Endothelial cell of hepatic sinusoid (primary cell): ENCODE measurements at regions not wholly inside any gene's neighbourhood (a gene's known extent, or its start where the extent isn't known, plus 50 kb on each side); places are given as distances from the start of the nearest gene placed in this dataset.

Experiments used
- in situ Hi-C: cut with HindIII; loops from 2 replicates; pipeline ENCODE4 v1.10.0; 2017; ENCODE audit warnings: low sequenced_read_pairs

DNA sequence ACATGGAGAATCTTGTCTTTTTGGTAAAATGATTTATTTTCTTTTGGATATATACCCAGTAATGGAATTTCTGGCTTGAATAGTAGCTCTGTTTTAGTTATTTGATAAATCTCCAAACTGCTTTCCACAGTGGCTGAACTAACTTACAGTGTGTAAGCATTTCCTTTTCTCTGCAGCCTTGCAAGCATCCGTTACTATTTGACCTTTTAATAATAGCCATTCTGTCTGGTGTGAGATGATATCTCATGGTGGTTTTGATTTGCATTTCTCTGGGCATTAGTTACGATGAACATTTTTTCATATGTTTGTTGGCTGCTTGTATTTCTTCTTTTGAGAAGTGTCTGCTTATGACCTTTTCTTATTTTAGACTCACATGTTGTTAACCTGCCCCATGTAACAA is 190.2 kb downstream of the GALR1 start:
- in situ Hi-C loops: no loop called here

- in situ Hi-C loops: no loop called here
Observed at GRCh38 chr18:77442393-77442792, 192.7 kb downstream of the GALR1 start.

DNA sequence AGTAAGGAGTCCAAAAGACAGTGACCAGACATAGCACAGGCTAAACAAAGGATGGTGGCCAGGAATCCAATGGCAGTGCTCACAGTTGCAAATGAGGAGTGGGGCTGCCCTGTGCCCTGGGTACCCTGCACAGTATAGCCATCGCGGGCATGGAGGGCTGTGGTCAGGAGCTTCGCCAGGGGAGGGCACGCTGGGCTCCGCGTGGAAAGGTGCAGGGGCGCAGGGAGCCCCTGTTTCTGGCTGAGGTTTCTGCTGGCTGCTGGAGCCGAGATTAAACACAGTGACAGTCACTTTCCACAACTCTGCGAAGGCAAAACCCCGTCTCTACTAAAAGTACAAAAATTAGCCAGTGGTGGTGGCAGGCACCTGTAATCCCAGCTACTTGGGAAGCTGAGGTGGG is 194.7 kb downstream of the GALR1 start:
- in situ Hi-C loops: no loop called here

DNA sequence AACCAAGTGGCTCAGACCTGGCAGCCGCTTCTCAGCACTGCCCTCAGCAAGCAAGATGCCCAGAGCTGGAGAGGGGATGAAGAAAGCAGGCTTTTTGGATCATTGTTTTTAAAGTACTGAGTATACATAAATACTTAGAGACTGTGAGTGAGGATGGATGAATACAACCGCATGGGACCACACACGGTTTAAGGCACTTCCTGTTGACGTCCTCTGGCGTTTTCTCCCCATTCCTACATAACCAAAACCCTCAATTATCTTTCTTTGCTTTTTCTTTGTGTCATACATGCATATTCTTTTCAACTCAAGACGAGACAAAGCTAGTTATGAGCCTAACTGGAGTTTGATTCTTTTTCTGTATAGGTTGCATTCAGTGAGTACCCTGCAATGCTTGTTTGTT is 198.4 kb downstream of the GALR1 start:
- in situ Hi-C loops: no loop called here

- in situ Hi-C loops: no loop called here
Observed at GRCh38 chr18:77455004-77455403, 205.4 kb downstream of the GALR1 start.

- in situ Hi-C loops: no loop called here
Observed at GRCh38 chr18:77457681-77458080, 208.0 kb downstream of the GALR1 start.

DNA sequence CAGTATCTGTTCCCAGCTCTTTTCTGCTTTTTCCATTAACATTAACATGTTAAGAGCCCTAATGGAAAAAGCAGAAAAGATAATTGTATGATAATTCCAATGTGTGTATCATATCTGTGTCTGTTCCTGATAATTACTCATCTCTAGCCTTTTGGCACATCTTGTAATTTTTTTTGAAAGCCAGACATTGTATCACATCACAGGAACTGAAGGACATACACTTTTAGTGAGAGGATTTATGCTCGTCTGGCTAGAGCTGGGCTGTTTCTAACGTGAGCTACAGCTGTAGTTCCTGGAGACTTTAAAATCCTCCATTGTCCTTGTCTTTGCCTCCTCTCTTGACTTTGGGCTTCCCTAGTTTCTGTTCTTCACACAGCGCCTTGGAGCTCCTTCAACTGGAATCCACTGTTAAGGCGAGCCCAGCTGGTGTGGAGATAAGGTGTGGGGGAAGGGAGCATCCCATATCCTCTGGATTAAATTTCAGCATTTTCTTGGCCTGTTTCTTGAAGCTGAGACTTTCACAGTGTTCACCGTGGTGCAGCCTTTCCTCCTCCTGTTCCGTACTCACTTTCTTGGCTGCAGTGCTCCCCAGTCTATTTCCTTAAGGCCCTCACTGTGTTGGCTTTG is 211.5 kb downstream of the GALR1 start:
- in situ Hi-C loops: no loop called here

DNA sequence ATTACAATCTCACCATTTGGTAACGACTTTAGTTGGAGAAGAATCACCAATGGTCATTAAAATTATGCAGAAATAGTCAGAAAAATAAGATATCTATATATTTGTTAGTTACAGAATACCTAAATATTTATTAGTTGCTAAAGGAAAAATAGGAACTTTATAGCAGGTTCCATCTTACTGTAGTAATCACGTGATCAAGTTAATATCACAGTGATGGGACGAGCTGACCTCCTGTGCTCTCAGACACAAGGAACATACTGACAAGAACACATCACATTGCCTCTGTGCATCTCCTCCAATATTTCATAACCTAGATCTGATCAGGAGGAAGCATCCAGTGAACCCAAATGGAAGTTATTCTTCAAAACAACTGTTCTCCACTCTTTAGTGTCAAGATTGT is 215.3 kb downstream of the GALR1 start:
- in situ Hi-C loops: no loop called here

DNA sequence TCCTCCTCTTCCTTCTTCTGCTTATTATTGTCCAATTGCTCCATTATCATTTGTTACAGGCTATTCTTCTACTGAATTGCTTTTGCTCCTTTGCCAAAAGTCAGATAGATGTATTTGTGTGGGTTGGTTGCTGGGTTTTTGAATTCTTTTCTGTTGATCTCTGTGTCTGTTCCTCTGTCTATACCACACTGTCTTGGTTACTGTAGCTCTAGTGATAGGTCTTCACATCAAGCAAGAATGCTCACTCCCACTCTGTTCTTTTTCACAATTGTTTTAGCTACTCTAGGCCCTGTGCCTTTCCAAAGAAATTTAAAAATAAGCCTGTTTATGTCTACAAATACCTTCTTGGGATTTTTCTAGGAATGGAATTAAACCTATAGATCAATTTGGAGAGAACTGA is 217.2 kb downstream of the GALR1 start:
- in situ Hi-C loops: no loop called here

DNA sequence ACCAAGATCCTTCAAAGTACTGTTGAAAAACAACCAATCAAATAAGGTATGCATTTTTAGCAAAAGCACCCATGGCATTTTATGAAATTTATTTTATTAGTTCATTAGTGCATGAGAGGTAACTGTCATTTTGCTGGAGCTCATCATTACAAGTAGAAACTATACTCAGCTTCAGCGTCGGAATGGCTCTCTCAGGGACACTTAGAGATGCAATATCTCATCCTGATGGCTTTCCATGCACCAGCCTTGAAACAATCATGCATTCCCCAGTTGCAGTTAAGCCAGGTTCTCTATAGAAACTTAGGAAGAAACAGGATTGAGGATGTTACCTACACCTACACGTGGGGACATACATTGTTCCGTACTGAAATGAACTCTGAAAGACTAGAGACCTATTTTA is 219.5 kb downstream of the GALR1 start:
- in situ Hi-C loops: no loop called here

DNA sequence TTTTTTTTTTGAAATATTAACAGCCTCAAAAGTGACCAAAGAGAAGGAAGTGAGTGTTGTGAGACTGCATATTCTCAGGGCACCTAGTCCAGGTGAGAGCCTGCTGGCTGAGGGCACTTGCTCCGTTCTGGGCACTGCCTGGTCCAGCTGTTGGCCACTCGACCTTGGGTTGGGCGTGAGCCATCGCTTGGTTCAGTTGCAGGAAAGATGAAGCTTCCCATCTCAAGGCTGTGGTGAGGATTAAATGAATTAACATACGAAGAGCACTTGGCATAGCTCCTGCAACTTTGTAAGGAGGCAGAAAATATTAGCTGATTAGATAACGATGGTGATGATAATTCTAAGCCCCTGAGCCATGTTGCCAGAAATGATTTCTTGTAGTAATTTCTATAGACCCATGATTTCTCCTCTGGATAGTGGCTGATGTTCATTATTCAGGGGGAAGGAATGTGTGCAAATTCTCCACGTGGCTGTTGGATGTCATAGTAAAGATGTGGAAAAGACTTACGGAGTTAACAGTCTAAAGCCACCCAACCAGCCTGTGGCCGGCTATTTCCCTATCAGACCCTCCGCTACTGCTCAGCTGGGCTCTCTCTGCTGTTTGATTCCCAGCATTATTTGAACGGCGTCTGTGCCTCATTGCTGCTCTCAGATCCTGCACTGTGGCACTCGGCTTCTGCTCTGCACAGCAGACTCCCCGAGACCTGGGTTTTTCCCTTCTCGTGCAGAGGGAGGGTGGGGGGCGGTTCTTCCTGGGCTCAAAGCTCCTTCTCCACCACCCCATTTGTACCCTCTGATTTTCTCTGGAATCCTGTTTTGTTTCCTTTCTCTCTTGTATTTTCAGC is 221.1 kb downstream of the GALR1 start:
- in situ Hi-C loops: no loop called here

DNA sequence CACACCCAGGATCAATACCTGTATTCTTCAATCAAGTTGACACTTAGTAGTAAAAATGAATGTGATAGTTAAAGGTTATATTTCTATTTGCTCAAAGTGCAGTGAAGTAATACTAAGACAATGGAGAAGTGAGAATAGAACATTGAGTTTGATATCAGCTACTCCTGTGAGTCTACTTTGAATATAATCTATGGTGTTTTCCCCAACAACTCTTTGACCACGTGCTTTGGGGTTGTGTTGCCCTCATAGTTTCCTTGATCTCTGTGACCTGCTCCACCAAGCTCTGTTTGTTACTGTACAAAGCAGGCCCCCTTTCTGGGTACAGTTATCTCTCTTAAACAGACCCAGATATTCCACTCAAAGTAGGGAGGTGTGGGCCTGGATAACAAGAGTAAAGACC is 222.9 kb downstream of the GALR1 start:
- in situ Hi-C loops: no loop called here

DNA sequence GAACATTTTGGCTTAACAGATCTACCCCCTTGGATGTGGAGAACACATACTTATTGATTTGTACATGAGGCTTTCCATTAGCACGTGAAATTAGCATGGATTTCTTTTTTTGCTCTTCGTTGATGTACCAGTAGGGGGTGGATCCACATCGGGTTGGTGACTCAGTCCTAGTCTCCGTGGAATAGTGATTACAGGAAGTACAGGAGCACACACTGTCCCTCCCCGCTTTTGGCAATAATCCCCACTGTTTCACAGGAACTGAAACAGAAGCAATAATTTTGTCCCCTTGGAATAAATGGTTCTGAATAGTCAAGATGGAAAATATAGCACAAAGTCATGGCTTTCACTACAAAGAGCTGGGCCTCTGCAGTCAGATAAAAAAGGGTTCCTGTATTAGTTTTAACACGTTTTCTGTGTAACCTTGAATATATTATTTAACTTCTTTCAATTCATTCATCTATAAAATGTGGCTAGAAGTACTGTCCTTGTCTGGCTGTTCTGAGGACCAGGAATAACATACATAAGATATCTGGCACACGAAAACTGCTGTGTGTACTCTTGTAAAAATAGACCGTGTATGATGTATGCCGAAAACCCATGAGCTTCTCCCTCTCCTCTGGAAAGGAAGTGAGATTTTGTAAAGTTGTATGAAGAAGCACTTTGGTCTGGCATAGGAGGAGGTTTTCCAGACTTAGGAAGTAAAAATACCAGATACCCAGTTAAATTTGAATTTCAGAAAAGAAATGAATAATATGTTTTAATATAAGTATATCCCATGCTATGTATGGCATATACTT is 229.2 kb downstream of the GALR1 start:
- in situ Hi-C loops: no loop called here

DNA sequence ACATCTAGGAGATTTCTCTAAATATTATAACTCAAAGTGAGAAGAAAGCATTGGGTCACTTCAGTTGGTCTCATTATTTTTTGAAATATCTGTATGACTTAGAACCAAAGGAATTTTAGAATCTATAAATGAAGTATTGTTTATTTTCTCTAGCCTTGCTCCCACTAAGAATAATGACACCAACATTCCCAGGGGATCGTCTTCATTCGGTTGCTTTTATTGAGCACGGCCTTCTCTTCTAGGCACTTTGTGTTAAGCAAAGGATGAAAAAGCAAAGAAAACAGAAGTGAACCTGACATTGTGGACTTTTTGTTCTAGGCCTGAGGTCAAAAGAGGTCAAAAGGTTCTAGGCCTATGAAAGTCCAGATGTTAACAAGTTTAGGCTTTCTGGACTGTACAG is 231.9 kb downstream of the GALR1 start:
- in situ Hi-C loops: no loop called here

DNA sequence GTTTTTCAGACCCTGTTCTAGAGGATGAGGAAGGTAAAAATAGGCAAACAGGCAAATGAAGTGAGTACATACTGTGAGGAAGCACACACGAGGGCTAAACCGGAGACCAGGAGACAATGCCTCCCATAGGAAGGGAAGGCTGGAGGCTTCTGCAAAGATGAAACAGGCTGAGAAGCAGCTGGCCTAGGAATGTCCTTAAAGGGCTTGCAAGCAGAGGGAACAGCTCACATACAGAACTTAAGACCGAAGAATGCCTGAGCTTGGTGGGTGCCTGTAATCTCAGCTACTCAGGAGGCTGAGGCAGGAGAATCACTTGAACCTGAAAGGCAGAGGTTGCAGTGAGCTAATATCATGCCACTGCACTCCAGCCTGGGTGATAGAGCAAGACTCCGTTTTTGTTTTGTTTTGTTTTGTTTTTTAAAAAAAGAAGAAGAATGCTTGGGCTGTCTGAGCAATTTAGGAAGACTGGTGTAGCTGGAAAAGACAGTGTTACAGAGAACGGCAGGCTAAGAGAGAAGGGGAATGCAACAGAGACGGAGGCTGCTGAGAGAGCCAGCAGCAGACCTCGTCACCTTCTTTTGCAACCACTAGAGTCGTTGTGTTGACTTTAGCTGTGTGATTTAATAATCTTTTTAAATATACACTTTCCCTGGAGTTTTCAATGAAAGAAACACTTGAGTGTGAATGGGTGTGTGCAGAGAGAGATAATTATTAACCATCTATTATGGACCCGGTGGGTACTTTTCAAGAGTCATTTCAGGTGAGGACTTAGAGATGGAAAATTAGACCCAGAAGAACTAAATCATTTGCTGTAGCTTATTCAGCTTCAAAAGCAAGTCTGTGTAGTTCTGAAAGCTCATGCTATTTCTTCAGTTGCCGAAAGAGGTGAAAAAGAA is 232.8 kb downstream of the GALR1 start:
- in situ Hi-C loops: no loop called here

DNA sequence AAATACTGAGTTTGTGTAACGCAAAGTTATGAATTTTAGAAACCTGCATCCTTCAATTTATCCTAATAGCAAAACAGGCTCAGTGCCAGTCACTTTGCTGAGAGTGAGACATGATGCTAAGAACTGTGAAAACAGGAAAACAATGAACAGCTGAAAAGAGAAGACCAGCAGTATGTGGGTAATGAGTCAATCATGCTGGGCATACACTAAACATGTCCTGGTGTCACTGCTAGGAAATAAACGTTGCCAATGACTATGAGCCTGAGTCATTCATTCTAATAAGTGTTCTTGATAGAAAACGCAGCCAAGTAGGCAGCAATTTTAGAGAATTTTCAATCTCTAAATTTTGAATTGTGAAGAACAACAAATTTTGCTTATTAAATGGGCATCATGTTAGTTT is 237.3 kb downstream of the GALR1 start:
- in situ Hi-C loops: no loop called here

- in situ Hi-C loops: no loop called here
Observed at GRCh38 chr18:77487951-77488740, 238.5 kb downstream of the GALR1 start.

DNA sequence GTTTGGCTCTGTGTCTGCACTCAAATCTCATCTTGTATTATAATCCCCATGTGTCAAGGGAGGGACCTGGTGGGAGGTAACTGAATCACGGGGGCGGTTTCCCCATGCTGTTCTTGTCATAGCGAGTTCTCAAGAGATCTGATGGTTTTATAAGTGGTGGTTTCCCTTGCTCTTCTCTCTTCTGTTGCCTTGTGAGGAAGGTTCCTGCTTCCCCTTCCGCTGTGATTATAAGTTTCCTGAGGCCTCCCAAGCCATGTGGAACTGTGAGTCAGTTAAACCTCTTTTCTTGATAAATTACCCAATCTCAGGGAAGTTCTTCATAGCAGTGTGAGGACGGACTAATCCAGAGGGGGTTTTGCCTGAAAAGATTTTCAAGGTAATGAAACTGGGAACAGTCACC is 245.4 kb downstream of the GALR1 start:
- in situ Hi-C loops: no loop called here

GRCh38 chr18:77495982-77496690 is 246.5 kb downstream of the GALR1 start:
- in situ Hi-C loops: no loop called here
